ENCODE measurements at regions not wholly inside any gene's neighbourhood (a gene's known extent, or its start where the extent isn't known, plus 50 kb on each side); places are given as distances from the start of the nearest gene placed in this dataset.

GRCh38 chrX:38473701-38474100 lies 87.6 kb upstream of the TSPAN7 start:
- 73 to 94% methylated on average over 3 of the region's 3 CpGs for WGBS, 2 donors
- no peaks in the 10 kb centered on the region for H3K36me3 ChIP-seq
- H3K4me3 ChIP-seq = no peak overlapping the region
- DNase-seq = no peak
- no peaks in the 10 kb centered on the region for H3K4me1 ChIP-seq
- no peaks in the 10 kb centered on the region for H3K27me3 ChIP-seq
- H3K9me3 ChIP-seq = peaks cover 0 to 6% (median 0%) of the 10 kb centered on the region in 4 donors
- no peak overlapping the region for H3K27ac ChIP-seq
- no peak for ATAC-seq (ENCODE audit: low FRiP score in 2 of 2)
- TF ChIP-seq EP300 (IDR thresholded peaks at IDR 0.05) (no peak), POLR2AphosphoS5 (IDR thresholded peaks at IDR 0.05) (no peak), CTCF (IDR thresholded peaks at IDR 0.05) (no peak), POLR2A (IDR thresholded peaks at IDR 0.05) (no peak)

GRCh38 chrX:38474543-38474942 lies 86.8 kb upstream of the TSPAN7 start:
- Histone ChIP-seq H3K27me3 (no peaks in the 10 kb centered on the region), H3K27ac (no peak overlapping the region), H3K4me1 (no peaks in the 10 kb centered on the region), H3K4me3 (no peak overlapping the region), H3K36me3 (no peaks in the 10 kb centered on the region), H3K9me3 (peaks cover 0 to 6% (median 0%) of the 10 kb centered on the region in 4 donors)
- TF ChIP-seq CTCF (IDR thresholded peaks at IDR 0.05) (no peak), EP300 (IDR thresholded peaks at IDR 0.05) (no peak), POLR2A (IDR thresholded peaks at IDR 0.05) (no peak), POLR2AphosphoS5 (IDR thresholded peaks at IDR 0.05) (no peak)
- WGBS, 2 donors = 56 to 83% methylated on average over 2 to 3 of the region's 3 CpGs
- DNase-seq (no peak), ATAC-seq (ENCODE audit: low FRiP score in 2 of 2) (no peak)

DNA sequence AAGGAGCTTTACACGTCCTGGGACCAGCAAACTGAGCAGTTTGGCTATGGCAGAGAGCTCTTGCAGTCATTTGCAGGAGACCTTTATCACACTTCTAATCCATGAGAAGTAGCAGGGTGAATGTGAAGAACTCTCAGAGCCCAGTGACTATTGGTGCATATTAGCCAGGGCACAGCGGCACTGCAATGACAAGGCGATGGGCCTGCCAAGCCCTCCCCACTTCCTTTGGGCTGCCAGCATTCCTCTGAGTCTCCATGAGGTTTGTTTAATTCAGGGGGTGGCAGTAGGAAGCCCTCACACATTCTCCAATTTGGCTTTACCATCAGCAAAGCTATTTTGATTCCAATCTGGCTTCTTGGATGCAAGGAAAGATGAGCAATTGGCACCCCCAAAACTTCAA lies 79.2 kb upstream of the TSPAN7 start:
- no peak for DNase-seq
- WGBS, 2 donors = 78% methylated on average over 3 of the region's 3 CpGs; no CpG with 5 or more reads in 1 of the 2 donors
- Histone ChIP-seq H3K9me3 (no peaks in the 10 kb centered on the region), H3K4me1 (no peaks in the 10 kb centered on the region), H3K27ac (no peak overlapping the region), H3K36me3 (no peaks in the 10 kb centered on the region), H3K4me3 (no peak overlapping the region), H3K27me3 (no peaks in the 10 kb centered on the region)
- TF ChIP-seq POLR2A (IDR thresholded peaks at IDR 0.05) (no peak), EP300 (IDR thresholded peaks at IDR 0.05) (no peak), POLR2AphosphoS5 (IDR thresholded peaks at IDR 0.05) (no peak), CTCF (IDR thresholded peaks at IDR 0.05) (no peak)
- ATAC-seq (ENCODE audit: low FRiP score in 2 of 2) = no peak

- TF ChIP-seq EP300 (IDR thresholded peaks at IDR 0.05) (no peak), POLR2AphosphoS5 (IDR thresholded peaks at IDR 0.05) (no peak)
- Histone ChIP-seq H3K36me3 (no peaks in the 10 kb centered on the region), H3K4me3 (no peak overlapping the region), H3K4me1 (no peaks in the 10 kb centered on the region), H3K27ac (no peak overlapping the region), H3K27me3 (no peaks in the 10 kb centered on the region), H3K9me3 (no peaks in the 10 kb centered on the region)
- DNase-seq (peak in 1 of 2 donors; percentile 56), ATAC-seq (ENCODE audit: low FRiP score in 2 of 2) (no peak)
- WGBS, 2 donors = 78 to 82% methylated on average over 3 to 25 of the region's 27 CpGs
Observed at GRCh38 chrX:38484607-38485498, 76.5 kb upstream of the TSPAN7 start.

DNA sequence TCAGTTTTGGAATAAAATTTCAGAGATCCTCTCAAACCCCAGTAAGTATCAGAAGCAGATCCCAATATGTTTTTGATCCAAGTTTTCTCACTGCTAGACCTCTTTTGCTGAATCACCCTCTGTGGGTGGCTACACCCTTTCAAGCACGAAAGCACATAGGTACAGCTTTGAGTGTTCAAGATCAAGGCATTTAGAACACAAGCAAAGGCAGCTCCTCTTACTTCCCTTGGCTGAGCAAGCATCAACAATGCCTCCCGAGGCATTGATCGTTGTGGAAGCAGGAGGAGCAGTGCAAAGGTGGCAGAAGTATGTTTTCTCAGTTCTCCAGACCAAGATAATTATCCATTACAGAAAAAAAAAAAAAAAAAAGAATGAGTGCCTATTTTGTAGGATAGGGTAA lies 72.0 kb upstream of the TSPAN7 start:
- no peaks in the 10 kb centered on the region for H3K36me3 ChIP-seq
- H3K4me3 ChIP-seq = no peak overlapping the region
- no peaks in the 10 kb centered on the region for H3K27me3 ChIP-seq
- no peak for ATAC-seq (ENCODE audit: low FRiP score in 2 of 2)
- TF ChIP-seq POLR2A (IDR thresholded peaks at IDR 0.05) = no peak
- no peak for TF ChIP-seq CTCF (IDR thresholded peaks at IDR 0.05)
- TF ChIP-seq EP300 (IDR thresholded peaks at IDR 0.05) = no peak
- TF ChIP-seq POLR2AphosphoS5 (IDR thresholded peaks at IDR 0.05) = no peak
- no peaks in the 10 kb centered on the region for H3K9me3 ChIP-seq
- H3K4me1 ChIP-seq = no peaks in the 10 kb centered on the region
- WGBS, 2 donors = 56 to 71% methylated on average over 2 to 3 of the region's 3 CpGs
- no peak for DNase-seq
- no peak overlapping the region for H3K27ac ChIP-seq
